ENCODE measurements at regions not wholly inside any gene's neighbourhood (a gene's known extent, or its start where the extent isn't known, plus 50 kb on each side); places are given as distances from the start of the nearest gene placed in this dataset.

GRCh38 chr17:53016085-53016484 is 806.6 kb upstream of the KIF2B start:
- H3K79me2 ChIP-seq (ENCODE audit: control insufficient read depth, insufficient read depth, low read length): no peaks in the 10 kb centered on the region
- dilution Hi-C loops (cut with MboI; ENCODE audit: extremely low pct_ligation_motif_present, low sequenced_read_pairs): no loop called here
- H4K20me1 ChIP-seq (replicated peaks; ENCODE audit: control insufficient read depth, extremely low read depth, insufficient read depth, low read length): no peaks in the 10 kb centered on the region
- ChIA-PET POLR2A (no interaction called here), CTCF (no interaction called here)
- no TSS peak for BruUV-seq (replicated peaks)
- H3K9ac ChIP-seq (replicated peaks; ENCODE audit: extremely low read depth, insufficient read depth, low read length): no peak overlapping the region
- H3K36me3 ChIP-seq (ENCODE audit: control insufficient read depth in 2 of 2, extremely low read depth in 1 of 2, insufficient read depth in 2 of 2, low read length in 2 of 2): no peaks in the 10 kb centered on the region
- H3K9me3 ChIP-seq (replicated peaks; ENCODE audit: control insufficient read depth, insufficient read depth, low read length): no peaks in the 10 kb centered on the region
- DNase-seq (ENCODE audit: low read depth, low spot score): no peak
- H3K9me1 ChIP-seq (replicated peaks; ENCODE audit: control insufficient read depth, extremely low read depth, insufficient read depth, low read length): no peaks in the 10 kb centered on the region
- no peak for FAIRE-seq
- H2AFZ ChIP-seq (ENCODE audit: low read depth, low read length): no peak overlapping the region
- H3K4me2 ChIP-seq (ENCODE audit: insufficient read depth, low read length): no peak overlapping the region
- H3K27me3 ChIP-seq (ENCODE audit: control insufficient read depth in 2 of 2, insufficient read depth in 2 of 2, low read length in 2 of 2): no peaks in the 10 kb centered on the region
- intact Hi-C loops (cut with micrococcal nuclease): no loop called here
- H3K4me1 ChIP-seq (ENCODE audit: control insufficient read depth, extremely low read depth, insufficient read depth, low read length): no peaks in the 10 kb centered on the region
- H3K27ac ChIP-seq (ENCODE audit: insufficient read depth, low read depth, low read length): no peak overlapping the region
- no peak for TF ChIP-seq MYC (IDR thresholded peaks at IDR 0.05; ENCODE audit: low read depth, low read length)
- TF ChIP-seq POLR2A (IDR thresholded peaks at IDR 0.05; ENCODE audit: low read depth, low read length): no peak
- no peak for TF ChIP-seq EZH2 (IDR thresholded peaks at IDR 0.05; ENCODE audit: borderline replicate concordance, low read depth, low read length, severe bottlenecking)
- TF ChIP-seq FOS (IDR thresholded peaks at IDR 0.05; ENCODE audit: borderline replicate concordance, insufficient read depth, low read length): no peak
- TF ChIP-seq CTCF (IDR thresholded peaks at IDR 0.05; ENCODE audit: extremely low read depth in 1 of 2, insufficient read depth in 1 of 2, low read depth in 1 of 2, low read length in 2 of 2): no peak
- no peak for TF ChIP-seq JUN (IDR thresholded peaks at IDR 0.05; ENCODE audit: borderline replicate concordance, insufficient read depth, insufficient read length, low read depth)
- TF ChIP-seq GATA2 (IDR thresholded peaks at IDR 0.05; ENCODE audit: insufficient read depth, insufficient read length, low read depth, low read length): no peak
- TF ChIP-seq MAX (IDR thresholded peaks at IDR 0.05; ENCODE audit: insufficient read depth, insufficient read length): no peak
- no peak for TF ChIP-seq POLR2AphosphoS5 (IDR thresholded peaks at IDR 0.05; ENCODE audit: insufficient read depth, low read depth, low read length)
- H3K4me3 ChIP-seq (replicated peaks in 1 of 3; ENCODE audit: insufficient read depth in 1 of 3, low read depth in 1 of 3, low read length in 3 of 3): no peak overlapping the region
